Muscle layer of colon (tissue), 2 donors: ENCODE measurements at regions not wholly inside any gene's neighbourhood (a gene's known extent, or its start where the extent isn't known, plus 50 kb on each side); places are given as distances from the start of the nearest gene placed in this dataset.

Experiments used
- H3K27ac ChIP-seq: one replicate; pipeline ENCODE4 v1.7.0; 2013; ENCODE audit warnings: low read depth, mild to moderate bottlenecking, low read length, moderate library complexity
- H3K27me3 ChIP-seq, 2 donors: one replicate each; pipeline ENCODE4 v1.7.0; 2013; ENCODE audit warnings: low read length in 2 of 2, mild to moderate bottlenecking in 2 of 2; ENCODE audit not compliant: insufficient read depth in 2 of 2, control insufficient read depth in 1 of 2
- H3K36me3 ChIP-seq: one replicate; pipeline ENCODE4 v1.7.0; 2013; ENCODE audit warnings: mild to moderate bottlenecking, low read length; ENCODE audit not compliant: insufficient read depth
- H3K4me1 ChIP-seq: one replicate; pipeline ENCODE4 v1.7.0; 2013; ENCODE audit warnings: mild to moderate bottlenecking, low read length; ENCODE audit not compliant: insufficient read depth
- H3K4me3 ChIP-seq, 2 donors: one replicate each; pipeline ENCODE4 v1.7.0; 2013; ENCODE audit warnings: low read length in 2 of 2, low read depth in 1 of 2, mild to moderate bottlenecking in 1 of 2, moderate library complexity in 1 of 2
- H3K9ac ChIP-seq: one replicate; pipeline ENCODE4 v1.7.0; 2013; ENCODE audit warnings: low read length
- H3K9me3 ChIP-seq: one replicate; pipeline ENCODE4 v1.7.0; 2013; ENCODE audit warnings: mild to moderate bottlenecking, low read length
- donor health status: abdominal sarcoma.
- donor health status: Adenocarcinoma of cecum.

DNA sequence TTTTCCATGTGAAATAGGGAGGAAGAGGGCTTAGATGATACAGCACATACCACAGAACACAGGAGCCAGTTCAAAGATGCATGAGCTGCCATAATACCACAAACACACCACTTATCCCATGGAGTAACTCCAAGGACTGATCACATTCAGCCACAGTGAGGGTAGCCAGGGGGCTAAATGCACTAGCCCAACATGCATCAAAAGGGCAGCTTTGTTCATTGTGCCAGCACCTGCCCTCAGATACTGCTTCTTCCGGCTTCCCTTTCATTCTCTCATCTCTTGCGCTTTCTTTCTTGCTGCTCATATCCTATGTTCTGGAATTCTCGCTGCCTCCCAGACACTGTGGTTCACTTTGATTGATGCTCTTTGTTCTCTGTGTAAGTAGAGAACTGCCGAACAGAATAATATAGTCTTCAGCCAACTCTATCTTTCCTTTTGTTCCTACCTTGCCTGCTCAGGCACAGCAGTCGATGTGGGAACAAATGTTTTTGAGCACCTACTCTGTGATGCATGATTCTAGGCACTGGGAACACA lies 50.0 kb upstream of the SYT6 start:
- no peak overlapping the region for H3K27ac ChIP-seq
- H3K9me3 ChIP-seq: no peaks in the 10 kb centered on the region
- no peak overlapping the region for H3K4me3 ChIP-seq
- H3K4me1 ChIP-seq: no peaks in the 10 kb centered on the region
- H3K36me3 ChIP-seq: no peaks in the 10 kb centered on the region
- no peak overlapping the region for H3K9ac ChIP-seq
- H3K27me3 ChIP-seq: no peaks in the 10 kb centered on the region
